Astrocyte of the spinal cord (primary cell): ENCODE measurements at regions not wholly inside any gene's neighbourhood (a gene's known extent, or its start where the extent isn't known, plus 50 kb on each side); places are given as distances from the start of the nearest gene placed in this dataset.

Source experiments
- DNase-seq: peaks from one replicate; pipeline ENCODE4 v3.0.0; 2011; ENCODE audit warnings: low read depth, low spot score
- H3K4me3 ChIP-seq: 2 replicates; pipeline ENCODE4 v1.5.1; 2011; ENCODE audit warnings: low read depth, mild to moderate bottlenecking, low read length, moderate library complexity
- in situ Hi-C: cut with HindIII; loops from 2 replicates; pipeline ENCODE4 v1.10.0; 2017; ENCODE audit warnings: low sequenced_read_pairs
- TF ChIP-seq, protein P1 (sequence below): IDR thresholded peaks from 2 replicates; pipeline ENCODE4 v1.5.1; 2012; ENCODE audit warnings: low read depth, mild to moderate bottlenecking, low read length, inconsistent platforms

- TF ChIP-seq, protein P1, sequence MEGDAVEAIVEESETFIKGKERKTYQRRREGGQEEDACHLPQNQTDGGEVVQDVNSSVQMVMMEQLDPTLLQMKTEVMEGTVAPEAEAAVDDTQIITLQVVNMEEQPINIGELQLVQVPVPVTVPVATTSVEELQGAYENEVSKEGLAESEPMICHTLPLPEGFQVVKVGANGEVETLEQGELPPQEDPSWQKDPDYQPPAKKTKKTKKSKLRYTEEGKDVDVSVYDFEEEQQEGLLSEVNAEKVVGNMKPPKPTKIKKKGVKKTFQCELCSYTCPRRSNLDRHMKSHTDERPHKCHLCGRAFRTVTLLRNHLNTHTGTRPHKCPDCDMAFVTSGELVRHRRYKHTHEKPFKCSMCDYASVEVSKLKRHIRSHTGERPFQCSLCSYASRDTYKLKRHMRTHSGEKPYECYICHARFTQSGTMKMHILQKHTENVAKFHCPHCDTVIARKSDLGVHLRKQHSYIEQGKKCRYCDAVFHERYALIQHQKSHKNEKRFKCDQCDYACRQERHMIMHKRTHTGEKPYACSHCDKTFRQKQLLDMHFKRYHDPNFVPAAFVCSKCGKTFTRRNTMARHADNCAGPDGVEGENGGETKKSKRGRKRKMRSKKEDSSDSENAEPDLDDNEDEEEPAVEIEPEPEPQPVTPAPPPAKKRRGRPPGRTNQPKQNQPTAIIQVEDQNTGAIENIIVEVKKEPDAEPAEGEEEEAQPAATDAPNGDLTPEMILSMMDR = no peak
- H3K4me3 ChIP-seq = no peak overlapping the region
- in situ Hi-C loops = no loop called here
- DNase-seq = no peak
These were observed 218.9 kb upstream of the RBM19 start for GRCh38 chr12:114185036-114185435.

- TF ChIP-seq, protein P1 = no peak
- no peak for DNase-seq
These were observed 208.2 kb upstream of the RBM19 start for GRCh38 chr12:114174326-114174725.

DNA sequence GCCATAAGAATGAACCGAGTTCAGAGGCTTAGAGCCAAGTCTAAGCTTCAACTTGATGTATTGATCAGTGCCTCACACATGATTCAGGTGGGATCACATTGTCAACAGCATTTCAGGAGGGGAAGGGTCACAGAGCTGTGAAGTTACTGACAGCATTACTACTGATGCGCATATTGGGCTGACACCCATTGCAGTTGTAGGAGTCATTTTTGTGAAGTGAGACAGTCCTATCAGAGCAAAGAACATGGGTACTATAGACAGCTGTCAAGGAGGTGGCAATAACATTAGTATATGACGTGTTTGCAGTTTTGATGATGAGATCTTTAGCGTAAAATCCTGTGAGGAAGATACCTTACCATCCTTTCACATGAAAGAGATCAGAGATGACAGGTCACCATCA lies 206.0 kb upstream of the RBM19 start:
- no peak for DNase-seq
- TF ChIP-seq, protein P1 = no peak
- no peak overlapping the region for H3K4me3 ChIP-seq
- in situ Hi-C loops = no loop called here

More at GRCh38 chr12:114174326-114174725, 208.2 kb upstream of the RBM19 start:
- in situ Hi-C loops = no loop called here
- H3K4me3 ChIP-seq = no peak overlapping the region

GRCh38 chr12:114168061-114168460 lies 201.9 kb upstream of the RBM19 start:
- peak; percentile 5 for DNase-seq
- TF ChIP-seq, protein P1 = no peak
- H3K4me3 ChIP-seq = no peak overlapping the region
- in situ Hi-C loops = no loop called here

DNA sequence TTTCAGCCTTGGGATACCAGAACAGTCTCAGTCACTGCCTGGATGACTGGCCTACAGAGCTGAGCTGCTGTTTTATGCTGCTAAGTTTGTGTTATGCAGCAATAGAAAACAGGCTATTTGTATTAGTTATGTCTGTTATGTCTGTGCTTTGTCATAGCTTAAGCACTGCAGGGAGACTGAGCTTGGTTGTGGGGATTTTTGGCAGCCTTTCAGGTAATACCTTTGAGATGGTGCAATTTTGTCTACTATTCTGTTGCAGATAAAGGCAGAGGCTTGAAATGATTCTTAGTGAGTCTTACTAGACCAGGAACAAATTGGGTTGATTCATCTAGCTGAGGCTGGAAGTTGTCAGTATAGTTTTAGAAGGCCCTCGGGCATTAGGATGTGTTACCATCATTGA lies 201.3 kb upstream of the RBM19 start:
- in situ Hi-C loops = no loop called here
- peak; percentile 37 for DNase-seq
- H3K4me3 ChIP-seq = no peak overlapping the region
- TF ChIP-seq, protein P1 = no peak

GRCh38 chr12:114166362-114166761 lies 200.2 kb upstream of the RBM19 start:
- TF ChIP-seq, protein P1 = peak; percentile 39
- DNase-seq = peak; percentile 23
- in situ Hi-C loops = no loop called here
- no peak overlapping the region for H3K4me3 ChIP-seq

GRCh38 chr12:114165921-114166320 lies 199.8 kb upstream of the RBM19 start:
- in situ Hi-C loops = no loop called here
- no peak for DNase-seq
- no peak overlapping the region for H3K4me3 ChIP-seq
- TF ChIP-seq, protein P1 = no peak
